K562 (cell line): ENCODE measurements at regions not wholly inside any gene's neighbourhood (a gene's known extent, or its start where the extent isn't known, plus 50 kb on each side); places are given as distances from the start of the nearest gene placed in this dataset.

Source experiments
- BRF1 ChIP-seq: IDR thresholded peaks from 3 replicates; pipeline ENCODE4 v1.6.1; 2011; ENCODE audit warnings: borderline replicate concordance, mild to moderate bottlenecking; ENCODE audit not compliant: insufficient read length; ENCODE audit errors: extremely low read depth
- CHD2 ChIP-seq: IDR thresholded peaks from 2 replicates; pipeline ENCODE4 v1.6.1; 2011; ENCODE audit warnings: low read depth, low read length
- ELF4 ChIP-seq: fragments of 450-650 bp; formaldehyde crosslinking; IDR thresholded peaks from 2 replicates; pipeline ENCODE4 v1.4.0; 2022; ENCODE audit warnings: missing genetic modification characterization
- ETS1 ChIP-seq: conservative IDR thresholded peaks from 2 replicates; pipeline ENCODE4 v1.6.1; 2011; ENCODE audit warnings: low read depth, mild to moderate bottlenecking, low read length; ENCODE audit not compliant: control insufficient read depth
- NCOA6 ChIP-seq: fragments of 450-650 bp; IDR thresholded peaks from 2 replicates; pipeline ENCODE4 v1.6.1; 2017; ENCODE audit warnings: mild to moderate bottlenecking
- NFIX ChIP-seq: fragments of 250-450 bp; sonication (Bioruptor Pico); IDR thresholded peaks from 2 replicates; pipeline ENCODE4 v1.4.0; 2020; ENCODE audit warnings: low read depth, mild to moderate bottlenecking, moderate library complexity
- PKNOX1 ChIP-seq: fragments of 450-650 bp; IDR thresholded peaks from 2 replicates; pipeline ENCODE4 v1.6.1; 2016
- ZC3H8 ChIP-seq: fragments of 450-650 bp; IDR thresholded peaks from 2 replicates; pipeline ENCODE4 v1.6.1; 2017
- ZMIZ1 ChIP-seq, 2 experiments: fragments of 150-350 bp in 1 of 2; IDR thresholded peaks; 2 replicates each; pipeline ENCODE4 v1.6.1; 2012 to 2016; ENCODE audit warnings: low read depth in 2 of 2, low read length in 2 of 2, mild to moderate bottlenecking in 1 of 2, moderate library complexity in 1 of 2
- ZNF134 ChIP-seq: fragments of 250-450 bp; sonication (Bioruptor Pico); conservative IDR thresholded peaks from 2 replicates; pipeline ENCODE4 v1.4.0; 2020
- ZNF175 ChIP-seq: fragments of 200-800 bp; sonication (Bioruptor generic); IDR thresholded peaks from 2 replicates; pipeline ENCODE4 v1.6.1; 2016; ENCODE audit warnings: low read depth, mild to moderate bottlenecking, missing genetic modification characterization, missing compliant biosample characterization
- ZNF507 ChIP-seq: conservative IDR thresholded peaks from 2 replicates; pipeline ENCODE4 v1.6.1; 2017; ENCODE audit warnings: missing genetic modification characterization, missing compliant biosample characterization

- TF ChIP-seq ZC3H8 (no peak), ELF4 (CRISPR knock-in tag) (no peak), BRF1 (no peak), ZMIZ1 (IDR thresholded peaks at IDR 0.05; ENCODE audit: low read depth in 2 of 2, low read length in 2 of 2) (no peak), CHD2 (no peak), NFIX (no peak), ZNF175 (no peak), ZNF507 (tag) (no peak), PKNOX1 (no peak), ZNF134 (CRISPR knock-in tag) (no peak), NCOA6 (no peak), ETS1 (no peak)
Measured at GRCh38 chr1:185441605-185442004, 124.6 kb upstream of the IVNS1ABP start (continued).
